ENCODE measurements at regions not wholly inside any gene's neighbourhood (a gene's known extent, or its start where the extent isn't known, plus 50 kb on each side); places are given as distances from the start of the nearest gene placed in this dataset.

- Histone ChIP-seq H3K4me3 (ENCODE audit: low read depth, low read length) (no peak overlapping the region), H3K4me1 (no peaks in the 10 kb centered on the region), H3K36me3 (ENCODE audit: control insufficient read depth, insufficient read depth, low read length) (no peaks in the 10 kb centered on the region), H3K9me3 (no peaks in the 10 kb centered on the region), H3K27me3 (replicated peaks; ENCODE audit: control insufficient read depth, insufficient read depth, low read length) (no peaks in the 10 kb centered on the region)
- ChIA-PET CTCF (no interaction called here), POLR2A (no interaction called here)
- intact Hi-C loops (cut with micrococcal nuclease; ENCODE audit: unreplicated experiment), result no loop called here
- Mint-ChIP-seq H3K27me3 (ENCODE audit: insufficient read depth, unreplicated experiment) (no peaks in the 10 kb centered on the region), H3K27ac (ENCODE audit: unreplicated experiment) (no peak overlapping the region), H3K4me1 (ENCODE audit: low read depth, unreplicated experiment) (no peaks in the 10 kb centered on the region), H3K4me3 (ENCODE audit: unreplicated experiment) (no peak overlapping the region), H3K9me3 (ENCODE audit: unreplicated experiment) (no peaks in the 10 kb centered on the region), H3K36me3 (ENCODE audit: insufficient read depth, unreplicated experiment) (no peaks in the 10 kb centered on the region)
- no peak for DNase-seq
- no TSS peak for BruUV-seq (replicated peaks)
- no peak for TF ChIP-seq CTCF (IDR thresholded peaks at IDR 0.05; ENCODE audit: insufficient read depth in 1 of 2, low read depth in 1 of 2, low read length in 1 of 2, severe bottlenecking in 1 of 2, unreplicated experiment in 1 of 2)
These were observed 1073.9 kb upstream of the CDH2 start for GRCh38 chr18:29250843-29251242.

- no peak for TF ChIP-seq CTCF (IDR thresholded peaks at IDR 0.05; ENCODE audit: insufficient read depth in 1 of 2, low read depth in 1 of 2, low read length in 1 of 2, severe bottlenecking in 1 of 2, unreplicated experiment in 1 of 2)
- CTCF ChIA-PET, result no interaction called here
- intact Hi-C loops (cut with micrococcal nuclease; ENCODE audit: unreplicated experiment), result no loop called here
- Histone ChIP-seq H3K36me3 (ENCODE audit: control insufficient read depth, insufficient read depth, low read length) (no peaks in the 10 kb centered on the region), H3K4me3 (ENCODE audit: low read depth, low read length) (no peak overlapping the region), H3K27me3 (replicated peaks; ENCODE audit: control insufficient read depth, insufficient read depth, low read length) (no peaks in the 10 kb centered on the region), H3K4me1 (no peaks in the 10 kb centered on the region), H3K9me3 (no peaks in the 10 kb centered on the region)
- Mint-ChIP-seq H3K9me3 (ENCODE audit: unreplicated experiment) (no peaks in the 10 kb centered on the region), H3K27ac (ENCODE audit: unreplicated experiment) (no peak overlapping the region), H3K27me3 (ENCODE audit: insufficient read depth, unreplicated experiment) (no peaks in the 10 kb centered on the region), H3K4me1 (ENCODE audit: low read depth, unreplicated experiment) (no peaks in the 10 kb centered on the region), H3K36me3 (ENCODE audit: insufficient read depth, unreplicated experiment) (no peaks in the 10 kb centered on the region), H3K4me3 (ENCODE audit: unreplicated experiment) (no peak overlapping the region)
- POLR2A ChIA-PET, result no interaction called here
- no peak for DNase-seq
- BruUV-seq (replicated peaks), result no TSS peak
These were observed 1073.3 kb upstream of the CDH2 start for GRCh38 chr18:29250259-29250658.

- H3K27ac Mint-ChIP-seq (ENCODE audit: unreplicated experiment), result no peak overlapping the region
- POLR2A ChIA-PET, result no interaction called here
- CTCF ChIA-PET, result no interaction called here
These were observed 1071.9 kb upstream of the CDH2 start for GRCh38 chr18:29248805-29249204.

More at GRCh38 chr18:29248805-29249204, 1071.9 kb upstream of the CDH2 start:
- H3K4me1 Mint-ChIP-seq (ENCODE audit: low read depth, unreplicated experiment), result no peaks in the 10 kb centered on the region
- H3K9me3 Mint-ChIP-seq (ENCODE audit: unreplicated experiment), result no peaks in the 10 kb centered on the region
- no peaks in the 10 kb centered on the region for H3K27me3 ChIP-seq (replicated peaks; ENCODE audit: control insufficient read depth, insufficient read depth, low read length)
- H3K9me3 ChIP-seq, result no peaks in the 10 kb centered on the region
- no peak overlapping the region for H3K4me3 ChIP-seq (ENCODE audit: low read depth, low read length)
- no TSS peak for BruUV-seq (replicated peaks)
- DNase-seq, result no peak
- no peaks in the 10 kb centered on the region for H3K27me3 Mint-ChIP-seq (ENCODE audit: insufficient read depth, unreplicated experiment)
- H3K4me3 Mint-ChIP-seq (ENCODE audit: unreplicated experiment), result no peak overlapping the region
- H3K4me1 ChIP-seq, result no peaks in the 10 kb centered on the region
- no peak for TF ChIP-seq CTCF (IDR thresholded peaks at IDR 0.05; ENCODE audit: insufficient read depth in 1 of 2, low read depth in 1 of 2, low read length in 1 of 2, severe bottlenecking in 1 of 2, unreplicated experiment in 1 of 2)
- H3K36me3 ChIP-seq (ENCODE audit: control insufficient read depth, insufficient read depth, low read length), result no peaks in the 10 kb centered on the region
- intact Hi-C loops (cut with micrococcal nuclease; ENCODE audit: unreplicated experiment), result no loop called here
- H3K36me3 Mint-ChIP-seq (ENCODE audit: insufficient read depth, unreplicated experiment), result no peaks in the 10 kb centered on the region
